MCF 10A (cell line): ENCODE measurements at regions not wholly inside any gene's neighbourhood (a gene's known extent, or its start where the extent isn't known, plus 50 kb on each side); places are given as distances from the start of the nearest gene placed in this dataset.

ENCODE experiments used
- BruUV-seq: library from RNA; stranded (reverse); fragments of 400-500 nt; replicated peaks from 2 replicates; lab custom pipeline; 2021; lab: Mats Ljungman, UMichigan
- CTCF ChIA-PET: fragments of 300-600 bp; sonication (Branson Sonifier 250); formaldehyde crosslinking; extraction: SDS; loops from one replicate; lab custom pipeline; 2021; ENCODE audit warnings: antibody characterized with exemption, inconsistent platforms; lab: Yijun Ruan, JAX
- POLR2A ChIA-PET: fragments of 300-600, 350-650 bp; sonication (Branson Sonifier 250); formaldehyde crosslinking; extraction: SDS; loops from one replicate; lab custom pipeline; 2020; ENCODE audit warnings: antibody characterized with exemption, inconsistent platforms; lab: Yijun Ruan, JAX
- DNase-seq: peaks from one replicate; pipeline ENCODE4 v3.0.0-alpha.2; 2018; ENCODE audit not compliant: unreplicated experiment
- H3K27ac Mint-ChIP-seq: one replicate; pipeline ENCODE4 v1.8.0; 2022; ENCODE audit warnings: mild to moderate bottlenecking, low read depth, mixed read lengths; ENCODE audit not compliant: unreplicated experiment
- H3K27me3 Mint-ChIP-seq: one replicate; pipeline ENCODE4 v1.8.0; 2022; ENCODE audit warnings: mixed read lengths; ENCODE audit not compliant: insufficient read depth, unreplicated experiment
- H3K36me3 Mint-ChIP-seq: one replicate; pipeline ENCODE4 v1.8.0; 2022; ENCODE audit warnings: mild to moderate bottlenecking, moderate library complexity, mixed read lengths; ENCODE audit not compliant: insufficient read depth, unreplicated experiment
- H3K4me1 Mint-ChIP-seq: one replicate; pipeline ENCODE4 v1.8.0; 2022; ENCODE audit warnings: mixed read lengths; ENCODE audit not compliant: insufficient read depth, unreplicated experiment
- H3K4me3 Mint-ChIP-seq: one replicate; pipeline ENCODE4 v1.8.0; 2022; ENCODE audit warnings: mild to moderate bottlenecking, moderate library complexity, mixed read lengths; ENCODE audit not compliant: unreplicated experiment
- H3K9me3 Mint-ChIP-seq: one replicate; pipeline ENCODE4 v1.8.0; 2022; ENCODE audit warnings: mixed read lengths; ENCODE audit not compliant: unreplicated experiment
- CTCF ChIP-seq: fragments of 200-600 bp; IDR thresholded peaks from one replicate; pipeline ENCODE4 v1.8.0; 2022; ENCODE audit warnings: antibody characterized with exemption, mild to moderate bottlenecking; ENCODE audit not compliant: unreplicated experiment
- intact Hi-C: fragments of 100-400 bp; cut with micrococcal nuclease; formaldehyde crosslinking; loops from 2 replicates; pipeline ENCODE4 v1.14.1; 2022

GRCh38 chr11:23496340-23496739 is 636.1 kb upstream of the CCDC179 start:
- no TSS peak for BruUV-seq
- no peak for DNase-seq
- Mint-ChIP-seq H3K27ac (no peak overlapping the region), H3K36me3 (no peaks in the 10 kb centered on the region), H3K4me3 (no peak overlapping the region), H3K4me1 (no peaks in the 10 kb centered on the region), H3K9me3 (peaks cover 15% of the 10 kb centered on the region), H3K27me3 (peaks cover 16% of the 10 kb centered on the region)
- ChIA-PET POLR2A (no interaction called here), CTCF (interaction anchor here (0.6 to 0.7 kb wide), 2 partner anchors 38 to 575 kb away, joined by 3 to 6 read pairs; no protein-coding TSS in a partner anchor)
- intact Hi-C loops, result no loop called here
- TF ChIP-seq CTCF, result no peak

GRCh38 chr11:23497040-23497439 is 636.8 kb upstream of the CCDC179 start:
- DNase-seq, result no peak
- peaks cover 16% of the 10 kb centered on the region for H3K27me3 Mint-ChIP-seq
- TF ChIP-seq CTCF, result no peak
- H3K36me3 Mint-ChIP-seq, result no peaks in the 10 kb centered on the region
- BruUV-seq, result no TSS peak
- POLR2A ChIA-PET, result no interaction called here
- H3K9me3 Mint-ChIP-seq, result peaks cover 8% of the 10 kb centered on the region
- CTCF ChIA-PET, result interaction anchor here (0.7 kb wide), 1 partner anchor 576 kb away, joined by 6 read pairs; no protein-coding TSS in a partner anchor
- H3K27ac Mint-ChIP-seq, result no peak overlapping the region
- H3K4me3 Mint-ChIP-seq, result no peak overlapping the region
- intact Hi-C loops, result no loop called here
- no peaks in the 10 kb centered on the region for H3K4me1 Mint-ChIP-seq

GRCh38 chr11:23502389-23502788 is 642.1 kb upstream of the CCDC179 start:
- ChIA-PET CTCF (no interaction called here), POLR2A (no interaction called here)
- no peak for TF ChIP-seq CTCF
- H3K4me1 Mint-ChIP-seq, result no peaks in the 10 kb centered on the region
- H3K27ac Mint-ChIP-seq, result no peak overlapping the region
- H3K36me3 Mint-ChIP-seq, result no peaks in the 10 kb centered on the region
- peaks cover 27% of the 10 kb centered on the region for H3K27me3 Mint-ChIP-seq
- H3K9me3 Mint-ChIP-seq, result no peaks in the 10 kb centered on the region
- BruUV-seq, result no TSS peak
- no peak for DNase-seq
- no peak overlapping the region for H3K4me3 Mint-ChIP-seq
- intact Hi-C loops, result no loop called here

- Mint-ChIP-seq H3K9me3 (no peaks in the 10 kb centered on the region), H3K4me1 (no peaks in the 10 kb centered on the region), H3K4me3 (no peak overlapping the region), H3K27ac (no peak overlapping the region), H3K36me3 (no peaks in the 10 kb centered on the region), H3K27me3 (peaks cover 25% of the 10 kb centered on the region)
- no TSS peak for BruUV-seq
- no peak for DNase-seq
- intact Hi-C loops, result no loop called here
- CTCF ChIA-PET, result no interaction called here
- POLR2A ChIA-PET, result no interaction called here
- no peak for TF ChIP-seq CTCF
These were observed 642.6 kb upstream of the CCDC179 start for GRCh38 chr11:23502826-23503225.
